Astrocyte (in vitro differentiated cells and primary cell): ENCODE measurements at regions not wholly inside any gene's neighbourhood (a gene's known extent, or its start where the extent isn't known, plus 50 kb on each side); places are given as distances from the start of the nearest gene placed in this dataset.

ENCODE experiments used
- CTCF ChIP-seq: IDR thresholded peaks from 2 replicates; pipeline ENCODE4 v1.5.1; 2011; ENCODE audit warnings: low read depth, mild to moderate bottlenecking, inconsistent platforms, low read length, moderate library complexity; ENCODE audit not compliant: insufficient read depth
- EZH2 ChIP-seq: IDR thresholded peaks from 2 replicates; pipeline ENCODE4 v1.6.1; 2012; ENCODE audit warnings: mild to moderate bottlenecking, low read length, inconsistent platforms; ENCODE audit not compliant: insufficient read depth

GRCh38 chr5:124110942-124111341 lies 599.0 kb downstream of the CSNK1G3 start:
- TF ChIP-seq CTCF (no peak), EZH2 (no peak)
